ENCODE measurements at regions not wholly inside any gene's neighbourhood (a gene's known extent, or its start where the extent isn't known, plus 50 kb on each side); places are given as distances from the start of the nearest gene placed in this dataset.

- TF ChIP-seq, protein P1, sequence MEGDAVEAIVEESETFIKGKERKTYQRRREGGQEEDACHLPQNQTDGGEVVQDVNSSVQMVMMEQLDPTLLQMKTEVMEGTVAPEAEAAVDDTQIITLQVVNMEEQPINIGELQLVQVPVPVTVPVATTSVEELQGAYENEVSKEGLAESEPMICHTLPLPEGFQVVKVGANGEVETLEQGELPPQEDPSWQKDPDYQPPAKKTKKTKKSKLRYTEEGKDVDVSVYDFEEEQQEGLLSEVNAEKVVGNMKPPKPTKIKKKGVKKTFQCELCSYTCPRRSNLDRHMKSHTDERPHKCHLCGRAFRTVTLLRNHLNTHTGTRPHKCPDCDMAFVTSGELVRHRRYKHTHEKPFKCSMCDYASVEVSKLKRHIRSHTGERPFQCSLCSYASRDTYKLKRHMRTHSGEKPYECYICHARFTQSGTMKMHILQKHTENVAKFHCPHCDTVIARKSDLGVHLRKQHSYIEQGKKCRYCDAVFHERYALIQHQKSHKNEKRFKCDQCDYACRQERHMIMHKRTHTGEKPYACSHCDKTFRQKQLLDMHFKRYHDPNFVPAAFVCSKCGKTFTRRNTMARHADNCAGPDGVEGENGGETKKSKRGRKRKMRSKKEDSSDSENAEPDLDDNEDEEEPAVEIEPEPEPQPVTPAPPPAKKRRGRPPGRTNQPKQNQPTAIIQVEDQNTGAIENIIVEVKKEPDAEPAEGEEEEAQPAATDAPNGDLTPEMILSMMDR (conservative IDR thresholded peaks at IDR 0.05; ENCODE audit: low read depth, low read length), result no peak
- no peak for TF ChIP-seq BHLHE40 (IDR thresholded peaks at IDR 0.05; ENCODE audit: low read depth, low read length)
- no peak for TF ChIP-seq RAD21 (IDR thresholded peaks at IDR 0.05; ENCODE audit: low read length)
- no peak for TF ChIP-seq POLR2A (IDR thresholded peaks at IDR 0.05; ENCODE audit: low read depth, low read length)
- TF ChIP-seq ELK1 (IDR thresholded peaks at IDR 0.05; ENCODE audit: borderline replicate concordance, low read depth, low read length), result no peak
- TF ChIP-seq RCOR1 (IDR thresholded peaks at IDR 0.05; ENCODE audit: insufficient replicate concordance, low read length), result no peak
Measured at GRCh38 chr3:63766261-63766660, 52.8 kb upstream of the C3orf49 start.

All from IMR-90 (cell line).